ENCODE measurements at regions not wholly inside any gene's neighbourhood (a gene's known extent, or its start where the extent isn't known, plus 50 kb on each side); places are given as distances from the start of the nearest gene placed in this dataset.

GRCh38 chr7:109898-110556 lies 82.3 kb upstream of the FAM20C start:
- Histone ChIP-seq H2AFZ (ENCODE audit: low read depth, low read length) (no peak overlapping the region), H4K20me1 (ENCODE audit: insufficient read depth, low read length) (peaks cover 4% of the 10 kb centered on the region), H3K27ac (ENCODE audit: low read length) (no peak overlapping the region), H3K27me3 (ENCODE audit: insufficient read depth, low read length, poor library complexity) (no peaks in the 10 kb centered on the region), H3K9me3 (ENCODE audit: insufficient read depth, low read length, severe bottlenecking) (peaks cover 11% of the 10 kb centered on the region), H3K4me3 (ENCODE audit: low read depth in 1 of 2, low read length in 2 of 2) (no peak overlapping the region), H3K79me2 (ENCODE audit: insufficient read depth, low read length) (no peaks in the 10 kb centered on the region), H3K36me3 (ENCODE audit: insufficient read depth, low read length) (no peaks in the 10 kb centered on the region), H3K9ac (ENCODE audit: low read depth, low read length) (no peak overlapping the region), H3K4me2 (ENCODE audit: insufficient read depth, low read length) (no peak overlapping the region), H3K4me1 (ENCODE audit: insufficient read depth, low read length) (no peaks in the 10 kb centered on the region)
- ATAC-seq (ENCODE audit: insufficient read depth, low read depth) (no peak), DNase-seq (no peak)
- no peak for TF ChIP-seq EZH2 (IDR thresholded peaks at IDR 0.05; ENCODE audit: borderline replicate concordance, low read depth, low read length, severe bottlenecking)
- no peak for TF ChIP-seq CTCF (IDR thresholded peaks at IDR 0.05; ENCODE audit: borderline replicate concordance, extremely low read depth, low read length, poor library complexity, severe bottlenecking)

- Histone ChIP-seq H4K20me1 (ENCODE audit: insufficient read depth, low read length) (peaks cover 4% of the 10 kb centered on the region), H3K4me3 (ENCODE audit: low read depth in 1 of 2, low read length in 2 of 2) (no peak overlapping the region), H3K9ac (ENCODE audit: low read depth, low read length) (no peak overlapping the region), H3K27me3 (ENCODE audit: insufficient read depth, low read length, poor library complexity) (no peaks in the 10 kb centered on the region), H3K4me1 (ENCODE audit: insufficient read depth, low read length) (no peaks in the 10 kb centered on the region), H3K9me3 (ENCODE audit: insufficient read depth, low read length, severe bottlenecking) (peaks cover 11% of the 10 kb centered on the region), H2AFZ (ENCODE audit: low read depth, low read length) (no peak overlapping the region), H3K79me2 (ENCODE audit: insufficient read depth, low read length) (no peaks in the 10 kb centered on the region), H3K36me3 (ENCODE audit: insufficient read depth, low read length) (no peaks in the 10 kb centered on the region), H3K27ac (ENCODE audit: low read length) (no peak overlapping the region), H3K4me2 (ENCODE audit: insufficient read depth, low read length) (no peak overlapping the region)
- ATAC-seq (ENCODE audit: insufficient read depth, low read depth): no peak
- no peak for TF ChIP-seq EZH2 (IDR thresholded peaks at IDR 0.05; ENCODE audit: borderline replicate concordance, low read depth, low read length, severe bottlenecking)
- TF ChIP-seq CTCF (IDR thresholded peaks at IDR 0.05; ENCODE audit: borderline replicate concordance, extremely low read depth, low read length, poor library complexity, severe bottlenecking): no peak
- DNase-seq: no peak
Observed at GRCh38 chr7:110557-111232, 81.7 kb upstream of the FAM20C start.

- Histone ChIP-seq H4K20me1 (ENCODE audit: insufficient read depth, low read length) (peaks cover 4% of the 10 kb centered on the region), H3K27me3 (ENCODE audit: insufficient read depth, low read length, poor library complexity) (no peaks in the 10 kb centered on the region), H3K9ac (ENCODE audit: low read depth, low read length) (no peak overlapping the region), H3K36me3 (ENCODE audit: insufficient read depth, low read length) (no peaks in the 10 kb centered on the region), H3K4me1 (ENCODE audit: insufficient read depth, low read length) (no peaks in the 10 kb centered on the region), H3K9me3 (ENCODE audit: insufficient read depth, low read length, severe bottlenecking) (peaks cover 11% of the 10 kb centered on the region), H3K27ac (ENCODE audit: low read length) (no peak overlapping the region), H3K4me3 (ENCODE audit: low read depth in 1 of 2, low read length in 2 of 2) (no peak overlapping the region), H2AFZ (ENCODE audit: low read depth, low read length) (no peak overlapping the region), H3K4me2 (ENCODE audit: insufficient read depth, low read length) (no peak overlapping the region), H3K79me2 (ENCODE audit: insufficient read depth, low read length) (no peaks in the 10 kb centered on the region)
- ATAC-seq (ENCODE audit: insufficient read depth, low read depth) (no peak), DNase-seq (no peak)
- TF ChIP-seq CTCF (IDR thresholded peaks at IDR 0.05; ENCODE audit: borderline replicate concordance, extremely low read depth, low read length, poor library complexity, severe bottlenecking) (no peak), EZH2 (IDR thresholded peaks at IDR 0.05; ENCODE audit: borderline replicate concordance, low read depth, low read length, severe bottlenecking) (no peak)
Observed at GRCh38 chr7:111591-111990, 80.8 kb upstream of the FAM20C start.
